HepG2 (cell line): ENCODE measurements at regions not wholly inside any gene's neighbourhood (a gene's known extent, or its start where the extent isn't known, plus 50 kb on each side); places are given as distances from the start of the nearest gene placed in this dataset.
A peak's percentile ranks its signal among the peaks of the same experiment; 100 is the strongest.

Source experiments
- EED ChIP-seq: sonication (generic); formaldehyde crosslinking; IDR thresholded peaks from 2 replicates; pipeline ENCODE4 v1.5.0; 2020; ENCODE audit warnings: mild to moderate bottlenecking, missing genetic modification reagents
- GLI4 ChIP-seq: sonication (generic); formaldehyde crosslinking; IDR thresholded peaks from 2 replicates; pipeline ENCODE4 v1.5.1; 2020; ENCODE audit warnings: missing genetic modification reagents, mild to moderate bottlenecking, moderate library complexity, borderline replicate concordance
- HDAC1 ChIP-seq: sonication (generic); formaldehyde crosslinking; IDR thresholded peaks from 2 replicates; pipeline ENCODE4 v1.5.1; 2020; ENCODE audit warnings: mild to moderate bottlenecking, missing genetic modification reagents
- HHEX ChIP-seq: IDR thresholded peaks from 2 replicates; pipeline ENCODE4 v1.6.1; 2016; ENCODE audit warnings: control low read depth
- HMG20B ChIP-seq: conservative IDR thresholded peaks from 2 replicates; pipeline ENCODE4 v1.6.1; 2016; ENCODE audit warnings: missing genetic modification reagents, missing compliant biosample characterization
- HOXA5 ChIP-seq: sonication (generic); formaldehyde crosslinking; IDR thresholded peaks from 2 replicates; pipeline ENCODE4 v1.4.0; 2020; ENCODE audit warnings: missing genetic modification reagents
- NFE2 ChIP-seq: sonication (generic); formaldehyde crosslinking; IDR thresholded peaks from 2 replicates; pipeline ENCODE4 v1.4.0; 2020; ENCODE audit warnings: missing genetic modification reagents
- NPAS2 ChIP-seq: sonication (generic); formaldehyde crosslinking; IDR thresholded peaks from 2 replicates; pipeline ENCODE4 v1.8.0; 2022; ENCODE audit warnings: mild to moderate bottlenecking, missing genetic modification reagents, borderline replicate concordance
- NR2F2 ChIP-seq: IDR thresholded peaks from 2 replicates; pipeline ENCODE4 v1.6.1; 2012; ENCODE audit warnings: low read depth, inconsistent platforms, borderline replicate concordance
- PCBP2 ChIP-seq: fragments of 200-400 bp; formaldehyde crosslinking; optimal IDR thresholded peaks from 2 replicates; pipeline ENCODE3; 2018; ENCODE audit warnings: low read length, low read depth; ENCODE audit not compliant: poor library complexity, severe bottlenecking
- SRSF4 ChIP-seq: fragments of 200-400 bp; formaldehyde crosslinking; IDR thresholded peaks from one replicate; pipeline ENCODE4 v1.6.1; 2018; ENCODE audit warnings: mild to moderate bottlenecking, low read depth, low read length, moderate library complexity; ENCODE audit not compliant: poor library complexity, severe bottlenecking
- ZFX ChIP-seq: sonication (generic); formaldehyde crosslinking; IDR thresholded peaks from 2 replicates; pipeline ENCODE4 v1.4.0; 2020; ENCODE audit warnings: mild to moderate bottlenecking, low read depth, missing genetic modification reagents, moderate library complexity
- ZNF251 ChIP-seq: sonication (generic); formaldehyde crosslinking; IDR thresholded peaks from 2 replicates; pipeline ENCODE4 v1.9.0; 2021; ENCODE audit warnings: mild to moderate bottlenecking, missing genetic modification reagents
- ZNF432 ChIP-seq: sonication (generic); formaldehyde crosslinking; IDR thresholded peaks from 2 replicates; pipeline ENCODE4 v1.5.0; 2020; ENCODE audit warnings: missing genetic modification reagents, mild to moderate bottlenecking, borderline replicate concordance
- ZNF460 ChIP-seq: sonication (generic); formaldehyde crosslinking; IDR thresholded peaks from 2 replicates; pipeline ENCODE4 v1.5.1; 2020; ENCODE audit warnings: missing genetic modification reagents, mild to moderate bottlenecking, borderline replicate concordance
- ZNF512 ChIP-seq: sonication (generic); formaldehyde crosslinking; IDR thresholded peaks from 2 replicates; pipeline ENCODE4 v1.4.0; 2020; ENCODE audit warnings: mild to moderate bottlenecking, missing genetic modification reagents
- ZNF550 ChIP-seq: sonication (generic); formaldehyde crosslinking; IDR thresholded peaks from 2 replicates; pipeline ENCODE4 v1.4.0; 2020; ENCODE audit warnings: mild to moderate bottlenecking, missing genetic modification reagents, borderline replicate concordance
- ZNF670 ChIP-seq: sonication (generic); formaldehyde crosslinking; IDR thresholded peaks from 2 replicates; pipeline ENCODE4 v1.8.0; 2022; ENCODE audit warnings: mild to moderate bottlenecking, missing genetic modification reagents, borderline replicate concordance
- ZNF672 ChIP-seq: sonication (generic); formaldehyde crosslinking; IDR thresholded peaks from 2 replicates; pipeline ENCODE4 v1.8.1; 2022; ENCODE audit warnings: missing genetic modification reagents
- ZSCAN22 ChIP-seq: sonication (generic); formaldehyde crosslinking; IDR thresholded peaks from 2 replicates; pipeline ENCODE4 v1.4.0; 2020; ENCODE audit warnings: mild to moderate bottlenecking, missing genetic modification reagents
- ZSCAN9 ChIP-seq: IDR thresholded peaks from 2 replicates; pipeline ENCODE4 v1.6.1; 2016; ENCODE audit warnings: borderline replicate concordance
- TF ChIP-seq, protein P1 (sequence below): sonication (generic); formaldehyde crosslinking; conservative IDR thresholded peaks from 2 replicates; pipeline ENCODE4 v1.8.0; 2022; ENCODE audit warnings: mild to moderate bottlenecking, moderate library complexity, missing genetic modification reagents
- TF ChIP-seq, protein P2 (sequence below), 2 experiments: sonication (generic) in 1 of 2; formaldehyde crosslinking in 1 of 2; IDR thresholded peaks; 2 replicates each; pipeline versions ENCODE4 v1.4.0 to v1.6.1; 2016 to 2020; ENCODE audit warnings: borderline replicate concordance in 1 of 2, low read depth in 1 of 2, mild to moderate bottlenecking in 1 of 2, missing genetic modification reagents in 1 of 2

DNA sequence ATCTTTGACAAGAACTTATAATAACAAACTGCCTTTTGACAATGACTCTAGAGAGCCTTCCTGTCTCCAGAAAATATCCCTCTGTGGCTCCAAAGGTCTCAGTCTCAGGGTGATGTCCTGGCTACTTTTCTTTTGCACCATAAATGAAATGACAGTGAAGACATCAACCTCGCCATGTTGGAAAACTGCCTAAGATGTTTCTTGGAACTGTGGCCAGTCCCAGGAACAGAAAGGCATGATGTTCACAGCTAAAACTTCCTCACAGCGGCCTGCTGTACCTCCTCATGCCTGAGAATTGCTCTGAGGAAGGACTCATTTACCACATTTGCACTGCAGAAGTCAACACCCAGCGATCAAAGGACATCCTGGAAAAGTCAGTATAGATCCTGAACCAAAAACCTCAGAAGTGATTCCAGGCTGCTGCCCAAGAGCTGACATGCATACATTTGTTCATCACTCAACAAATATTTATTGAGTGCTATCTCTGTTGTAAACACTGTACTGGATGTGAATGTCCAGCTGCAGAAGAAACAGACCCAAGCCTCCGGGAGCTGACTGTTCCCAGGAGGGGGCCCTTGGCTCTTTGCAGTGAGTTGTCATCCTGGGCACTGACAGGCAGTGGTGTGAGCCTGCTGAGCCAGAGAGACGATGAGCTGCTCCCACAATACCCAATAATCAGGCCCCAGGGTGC is 64.3 kb upstream of the ACSL3 start (continued):
- TF ChIP-seq, protein P1, sequence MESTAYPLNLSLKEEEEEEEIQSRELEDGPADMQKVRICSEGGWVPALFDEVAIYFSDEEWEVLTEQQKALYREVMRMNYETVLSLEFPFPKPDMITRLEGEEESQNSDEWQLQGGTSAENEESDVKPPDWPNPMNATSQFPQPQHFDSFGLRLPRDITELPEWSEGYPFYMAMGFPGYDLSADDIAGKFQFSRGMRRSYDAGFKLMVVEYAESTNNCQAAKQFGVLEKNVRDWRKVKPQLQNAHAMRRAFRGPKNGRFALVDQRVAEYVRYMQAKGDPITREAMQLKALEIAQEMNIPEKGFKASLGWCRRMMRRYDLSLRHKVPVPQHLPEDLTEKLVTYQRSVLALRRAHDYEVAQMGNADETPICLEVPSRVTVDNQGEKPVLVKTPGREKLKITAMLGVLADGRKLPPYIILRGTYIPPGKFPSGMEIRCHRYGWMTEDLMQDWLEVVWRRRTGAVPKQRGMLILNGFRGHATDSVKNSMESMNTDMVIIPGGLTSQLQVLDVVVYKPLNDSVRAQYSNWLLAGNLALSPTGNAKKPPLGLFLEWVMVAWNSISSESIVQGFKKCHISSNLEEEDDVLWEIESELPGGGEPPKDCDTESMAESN = peak; percentile 29; the same call in 1 of the 2 replicates
- TF ChIP-seq NFE2 (CRISPR knock-in tag) (no peak), ZNF432 (CRISPR knock-in tag) (no peak), ZNF460 (CRISPR knock-in tag) (0 out of 2 replicates have a peak, but pooled peaks have one; percentile 15), ZNF670 (CRISPR knock-in tag) (no peak), ZNF512 (CRISPR knock-in tag) (no peak), ZNF251 (CRISPR knock-in tag) (no peak), SRSF4 (no peak), EED (CRISPR knock-in tag) (no peak), ZNF672 (CRISPR knock-in tag) (peak; percentile 52; the same call in 1 of the 2 replicates), ZFX (CRISPR knock-in tag) (peak; percentile 93), NPAS2 (no peak), HOXA5 (CRISPR knock-in tag) (peak; percentile 92; the same call in 1 of the 2 replicates), HDAC1 (CRISPR knock-in tag) (peak; percentile 90), GLI4 (CRISPR knock-in tag) (peak; percentile 73; the same call in 1 of the 2 replicates), NR2F2 (peak; percentile 96), PCBP2 (no peak), ZNF550 (CRISPR knock-in tag) (no peak), HMG20B (peak; percentile 98), HHEX (peak; percentile 99), ZSCAN22 (CRISPR knock-in tag) (no peak), ZSCAN9 (CRISPR knock-in tag) (peak; percentile 98)
- TF ChIP-seq, protein P2, sequence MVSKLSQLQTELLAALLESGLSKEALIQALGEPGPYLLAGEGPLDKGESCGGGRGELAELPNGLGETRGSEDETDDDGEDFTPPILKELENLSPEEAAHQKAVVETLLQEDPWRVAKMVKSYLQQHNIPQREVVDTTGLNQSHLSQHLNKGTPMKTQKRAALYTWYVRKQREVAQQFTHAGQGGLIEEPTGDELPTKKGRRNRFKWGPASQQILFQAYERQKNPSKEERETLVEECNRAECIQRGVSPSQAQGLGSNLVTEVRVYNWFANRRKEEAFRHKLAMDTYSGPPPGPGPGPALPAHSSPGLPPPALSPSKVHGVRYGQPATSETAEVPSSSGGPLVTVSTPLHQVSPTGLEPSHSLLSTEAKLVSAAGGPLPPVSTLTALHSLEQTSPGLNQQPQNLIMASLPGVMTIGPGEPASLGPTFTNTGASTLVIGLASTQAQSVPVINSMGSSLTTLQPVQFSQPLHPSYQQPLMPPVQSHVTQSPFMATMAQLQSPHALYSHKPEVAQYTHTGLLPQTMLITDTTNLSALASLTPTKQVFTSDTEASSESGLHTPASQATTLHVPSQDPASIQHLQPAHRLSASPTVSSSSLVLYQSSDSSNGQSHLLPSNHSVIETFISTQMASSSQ (IDR thresholded peaks at IDR 0.05; ENCODE audit: low read depth) = peak; percentile 76
- TF ChIP-seq, protein P2 (CRISPR knock-in tag; IDR thresholded peaks at IDR 0.05; ENCODE audit: borderline replicate concordance) = peak; percentile 92
